ENCODE measurements at regions not wholly inside any gene's neighbourhood (a gene's known extent, or its start where the extent isn't known, plus 50 kb on each side); places are given as distances from the start of the nearest gene placed in this dataset.

- Histone ChIP-seq H3K4me2 (ENCODE audit: insufficient read depth, low read length, poor library complexity, severe bottlenecking) (no peak overlapping the region), H3K4me3 (ENCODE audit: low read length in 2 of 2) (no peak overlapping the region), H2BK5ac (ENCODE audit: low read length) (no peak overlapping the region), H2BK12ac (ENCODE audit: low read length) (no peak overlapping the region), H4K8ac (ENCODE audit: low read depth, low read length) (no peak overlapping the region), H3K9ac (ENCODE audit: low read depth, low read length, poor library complexity) (no peak overlapping the region), H3K27me3 (ENCODE audit: control insufficient read depth in 3 of 3, insufficient read depth in 3 of 3, low read depth in 1 of 3, low read length in 3 of 3) (peaks cover 0 to 4% (median 0%) of the 10 kb centered on the region in 3 experiments), H3K79me1 (ENCODE audit: low read depth, low read length) (no peaks in the 10 kb centered on the region), H2AK5ac (ENCODE audit: low read depth, low read length) (no peak overlapping the region), H3K36me3 (replicated peaks in 1 of 2; ENCODE audit: control insufficient read depth in 2 of 2, insufficient read depth in 2 of 2, low read length in 2 of 2) (no peaks in the 10 kb centered on the region), H3K14ac (ENCODE audit: low read length) (no peak overlapping the region), H3K18ac (ENCODE audit: low read length) (no peak overlapping the region), H3K4me1 (ENCODE audit: control insufficient read depth in 2 of 2, insufficient read depth in 1 of 2, low read depth in 1 of 2, low read length in 2 of 2) (peaks cover 0 to 9% of the 10 kb centered on the region in 2 donors), H4K91ac (ENCODE audit: low read depth, low read length, poor library complexity) (no peak overlapping the region), H3K27ac (replicated peaks; ENCODE audit: low read length) (no peak overlapping the region), H2AFZ (ENCODE audit: low read length) (no peak overlapping the region), H2BK120ac (ENCODE audit: low read depth, low read length) (no peak overlapping the region), H3K23ac (ENCODE audit: low read depth, low read length, poor library complexity) (no peak overlapping the region), H3K9me3 (replicated peaks in 1 of 2; ENCODE audit: control insufficient read depth in 2 of 2, insufficient read depth in 1 of 2, low read depth in 1 of 2, low read length in 2 of 2) (peaks cover 0 to 2% of the 10 kb centered on the region in 2 donors), H3K4ac (ENCODE audit: low read length) (no peak overlapping the region), H2BK15ac (ENCODE audit: low read length) (no peak overlapping the region)
- DNase-seq (ENCODE audit: low spot score), result no peak
- WGBS, 2 donors (ENCODE audit: extremely low coverage in 2 of 2, insufficient read length in 2 of 2, insufficient replicate concordance in 1 of 2), result no CpG with 5 or more reads among the region's 8 CpGs
Measured at GRCh38 chr3:43921056-43921648, 230.4 kb downstream of the ABHD5 start.

GRCh38 chr3:43922374-43922773 is 231.6 kb downstream of the ABHD5 start:
- Histone ChIP-seq H2BK12ac (ENCODE audit: low read length) (no peak overlapping the region), H4K8ac (ENCODE audit: low read depth, low read length) (no peak overlapping the region), H2AFZ (ENCODE audit: low read length) (no peak overlapping the region), H3K9me3 (replicated peaks in 1 of 2; ENCODE audit: control insufficient read depth in 2 of 2, insufficient read depth in 1 of 2, low read depth in 1 of 2, low read length in 2 of 2) (no peaks in the 10 kb centered on the region), H3K14ac (ENCODE audit: low read length) (no peak overlapping the region), H2BK5ac (ENCODE audit: low read length) (no peak overlapping the region), H3K23ac (ENCODE audit: low read depth, low read length, poor library complexity) (no peak overlapping the region), H3K4me3 (ENCODE audit: low read length in 2 of 2) (no peak overlapping the region), H3K4me2 (ENCODE audit: insufficient read depth, low read length, poor library complexity, severe bottlenecking) (no peak overlapping the region), H3K36me3 (replicated peaks in 1 of 2; ENCODE audit: control insufficient read depth in 2 of 2, insufficient read depth in 2 of 2, low read length in 2 of 2) (no peaks in the 10 kb centered on the region), H3K79me1 (ENCODE audit: low read depth, low read length) (no peaks in the 10 kb centered on the region), H3K9ac (ENCODE audit: low read depth, low read length, poor library complexity) (no peak overlapping the region), H3K4me1 (ENCODE audit: control insufficient read depth in 2 of 2, insufficient read depth in 1 of 2, low read depth in 1 of 2, low read length in 2 of 2) (peaks cover 0 to 9% of the 10 kb centered on the region in 2 donors), H2BK120ac (ENCODE audit: low read depth, low read length) (no peak overlapping the region), H3K27me3 (ENCODE audit: control insufficient read depth in 3 of 3, insufficient read depth in 3 of 3, low read depth in 1 of 3, low read length in 3 of 3) (peaks cover 0 to 4% (median 0%) of the 10 kb centered on the region in 3 experiments), H3K27ac (replicated peaks; ENCODE audit: low read length) (no peak overlapping the region), H2AK5ac (ENCODE audit: low read depth, low read length) (no peak overlapping the region), H4K91ac (ENCODE audit: low read depth, low read length, poor library complexity) (no peak overlapping the region), H3K18ac (ENCODE audit: low read length) (no peak overlapping the region), H2BK15ac (ENCODE audit: low read length) (no peak overlapping the region), H3K4ac (ENCODE audit: low read length) (no peak overlapping the region)
- no CpG with 5 or more reads among the region's 3 CpGs for WGBS, 2 donors (ENCODE audit: extremely low coverage in 2 of 2, insufficient read length in 2 of 2, insufficient replicate concordance in 1 of 2)
- no peak for DNase-seq (ENCODE audit: low spot score)

GRCh38 chr3:43923104-43923882 is 232.6 kb downstream of the ABHD5 start:
- H3K23ac ChIP-seq (ENCODE audit: low read depth, low read length, poor library complexity), result no peak overlapping the region
- no peak overlapping the region for H4K8ac ChIP-seq (ENCODE audit: low read depth, low read length)
- no peak overlapping the region for H3K4me2 ChIP-seq (ENCODE audit: insufficient read depth, low read length, poor library complexity, severe bottlenecking)
- peaks cover 0 to 4% (median 0%) of the 10 kb centered on the region in 3 experiments for H3K27me3 ChIP-seq (ENCODE audit: control insufficient read depth in 3 of 3, insufficient read depth in 3 of 3, low read depth in 1 of 3, low read length in 3 of 3)
- H2BK12ac ChIP-seq (ENCODE audit: low read length), result no peak overlapping the region
- DNase-seq (ENCODE audit: low spot score), result no peak
- H2BK5ac ChIP-seq (ENCODE audit: low read length), result no peak overlapping the region
- H3K14ac ChIP-seq (ENCODE audit: low read length), result no peak overlapping the region
- H3K4ac ChIP-seq (ENCODE audit: low read length), result no peak overlapping the region
- H4K91ac ChIP-seq (ENCODE audit: low read depth, low read length, poor library complexity), result no peak overlapping the region
- H3K4me3 ChIP-seq (ENCODE audit: low read length in 2 of 2), result no peak overlapping the region
- H3K9ac ChIP-seq (ENCODE audit: low read depth, low read length, poor library complexity), result no peak overlapping the region
- no peak overlapping the region for H2BK120ac ChIP-seq (ENCODE audit: low read depth, low read length)
- no peak overlapping the region for H2AFZ ChIP-seq (ENCODE audit: low read length)
- no peak overlapping the region for H3K18ac ChIP-seq (ENCODE audit: low read length)
- H3K36me3 ChIP-seq (replicated peaks in 1 of 2; ENCODE audit: control insufficient read depth in 2 of 2, insufficient read depth in 2 of 2, low read length in 2 of 2), result no peaks in the 10 kb centered on the region
- no peak overlapping the region for H2BK15ac ChIP-seq (ENCODE audit: low read length)
- H3K27ac ChIP-seq (replicated peaks; ENCODE audit: low read length), result no peak overlapping the region
- no peak overlapping the region for H2AK5ac ChIP-seq (ENCODE audit: low read depth, low read length)
- H3K79me1 ChIP-seq (ENCODE audit: low read depth, low read length), result no peaks in the 10 kb centered on the region
- no CpG with 5 or more reads among the region's 13 CpGs for WGBS, 2 donors (ENCODE audit: extremely low coverage in 2 of 2, insufficient read length in 2 of 2, insufficient replicate concordance in 1 of 2)
- peaks cover 0 to 9% of the 10 kb centered on the region in 2 donors for H3K4me1 ChIP-seq (ENCODE audit: control insufficient read depth in 2 of 2, insufficient read depth in 1 of 2, low read depth in 1 of 2, low read length in 2 of 2)
- no peaks in the 10 kb centered on the region for H3K9me3 ChIP-seq (replicated peaks in 1 of 2; ENCODE audit: control insufficient read depth in 2 of 2, insufficient read depth in 1 of 2, low read depth in 1 of 2, low read length in 2 of 2)

GRCh38 chr3:43926055-43926454 is 235.3 kb downstream of the ABHD5 start:
- Histone ChIP-seq H2BK15ac (ENCODE audit: low read length) (no peak overlapping the region), H4K91ac (ENCODE audit: low read depth, low read length, poor library complexity) (no peak overlapping the region), H2BK120ac (ENCODE audit: low read depth, low read length) (no peak overlapping the region), H3K23ac (ENCODE audit: low read depth, low read length, poor library complexity) (no peak overlapping the region), H4K8ac (ENCODE audit: low read depth, low read length) (no peak overlapping the region), H3K4ac (ENCODE audit: low read length) (no peak overlapping the region), H3K18ac (ENCODE audit: low read length) (no peak overlapping the region), H2AFZ (ENCODE audit: low read length) (no peak overlapping the region), H2AK5ac (ENCODE audit: low read depth, low read length) (no peak overlapping the region), H2BK5ac (ENCODE audit: low read length) (no peak overlapping the region), H3K36me3 (replicated peaks in 1 of 2; ENCODE audit: control insufficient read depth in 2 of 2, insufficient read depth in 2 of 2, low read length in 2 of 2) (no peaks in the 10 kb centered on the region), H3K9ac (ENCODE audit: low read depth, low read length, poor library complexity) (no peak overlapping the region), H3K4me2 (ENCODE audit: insufficient read depth, low read length, poor library complexity, severe bottlenecking) (no peak overlapping the region), H3K9me3 (replicated peaks in 1 of 2; ENCODE audit: control insufficient read depth in 2 of 2, insufficient read depth in 1 of 2, low read depth in 1 of 2, low read length in 2 of 2) (no peaks in the 10 kb centered on the region), H3K4me1 (ENCODE audit: control insufficient read depth in 2 of 2, insufficient read depth in 1 of 2, low read depth in 1 of 2, low read length in 2 of 2) (peaks cover 0 to 7% of the 10 kb centered on the region in 2 donors), H2BK12ac (ENCODE audit: low read length) (no peak overlapping the region), H3K4me3 (ENCODE audit: low read length in 2 of 2) (no peak overlapping the region), H3K14ac (ENCODE audit: low read length) (no peak overlapping the region), H3K27ac (replicated peaks; ENCODE audit: low read length) (no peak overlapping the region), H3K79me1 (ENCODE audit: low read depth, low read length) (no peaks in the 10 kb centered on the region), H3K27me3 (ENCODE audit: control insufficient read depth in 3 of 3, insufficient read depth in 3 of 3, low read depth in 1 of 3, low read length in 3 of 3) (peaks cover 0 to 4% (median 0%) of the 10 kb centered on the region in 3 experiments)
- no CpG with 5 or more reads among the region's 5 CpGs for WGBS, 2 donors (ENCODE audit: extremely low coverage in 2 of 2, insufficient read length in 2 of 2, insufficient replicate concordance in 1 of 2)
- DNase-seq (ENCODE audit: low spot score), result no peak

Data from neuronal stem cell (in vitro differentiated cells).